OCI-LY1 (cell line): ENCODE measurements at regions not wholly inside any gene's neighbourhood (a gene's known extent, or its start where the extent isn't known, plus 50 kb on each side); places are given as distances from the start of the nearest gene placed in this dataset.

ENCODE experiments used
- CTCF ChIP-seq: fragments of 200-600 bp; sonication (generic), shearing (Covaris generic); IDR thresholded peaks from 2 replicates; pipeline ENCODE4 v1.5.1; 2017; ENCODE audit warnings: mild to moderate bottlenecking, antibody characterized with exemption, low read length, moderate library complexity, mixed read lengths
- EZH2 ChIP-seq: fragments of 200-600 bp; sonication (generic), shearing (Covaris generic); IDR thresholded peaks from 2 replicates; pipeline ENCODE4 v1.8.0; 2017; ENCODE audit warnings: borderline replicate concordance, mixed run types, mild to moderate bottlenecking, antibody characterized with exemption, low read length, moderate library complexity, mixed read lengths

GRCh38 chr18:61637905-61638595 lies 254.8 kb downstream of the RNF152 start:
- no peak for TF ChIP-seq CTCF
- TF ChIP-seq EZH2: no peak
